ENCODE measurements at regions not wholly inside any gene's neighbourhood (a gene's known extent, or its start where the extent isn't known, plus 50 kb on each side); places are given as distances from the start of the nearest gene placed in this dataset.

- Histone ChIP-seq H3K9ac (ENCODE audit: insufficient read depth, low read length, poor library complexity, severe bottlenecking) (no peak overlapping the region), H2AFZ (ENCODE audit: insufficient read depth, low read depth, low read length, poor library complexity, severe bottlenecking) (no peak overlapping the region), H3K4me3 (replicated peaks in 1 of 3; ENCODE audit: low read depth in 2 of 3, low read length in 3 of 3) (no peak overlapping the region), H3K4me1 (ENCODE audit: control insufficient read depth in 1 of 2, insufficient read depth in 2 of 2, low read length in 2 of 2) (no peaks in the 10 kb centered on the region), H3K36me3 (replicated peaks in 1 of 2; ENCODE audit: control insufficient read depth in 1 of 2, insufficient read depth in 2 of 2, low read length in 2 of 2) (no peaks in the 10 kb centered on the region), H3K9me3 (replicated peaks in 1 of 2; ENCODE audit: control insufficient read depth in 1 of 2, insufficient read depth in 1 of 2, low read length in 2 of 2) (no peaks in the 10 kb centered on the region), H4K20me1 (ENCODE audit: insufficient read depth, low read length) (no peaks in the 10 kb centered on the region), H3K79me2 (ENCODE audit: insufficient read depth, low read length) (no peaks in the 10 kb centered on the region), H3K27ac (ENCODE audit: low read depth in 1 of 2, low read length in 2 of 2) (no peak overlapping the region), H3K4me2 (replicated peaks; ENCODE audit: extremely low read depth, low read length, poor library complexity, severe bottlenecking) (no peak overlapping the region), H3K27me3 (ENCODE audit: control insufficient read depth in 2 of 2, insufficient read depth in 2 of 2, low read length in 2 of 2) (no peaks in the 10 kb centered on the region)
- H3K27ac Mint-ChIP-seq = no peak overlapping the region
- DNase-seq = no peak
- H3K9me3 Mint-ChIP-seq = peaks cover 0 to 4% (median 3%) of the 10 kb centered on the region in 7 donors
- no peak overlapping the region for H3K4me3 Mint-ChIP-seq
- no peak for TF ChIP-seq CTCF (IDR thresholded peaks at IDR 0.05)
- WGBS (ENCODE audit: insufficient coverage) = no CpG with 5 or more reads among the region's 2 CpGs
- H3K27me3 Mint-ChIP-seq (ENCODE audit: low read depth in 3 of 3) = no peaks in the 10 kb centered on the region
- intact Hi-C loops (cut with micrococcal nuclease) = no loop called here
- no peaks in the 10 kb centered on the region for H3K4me1 Mint-ChIP-seq
- H3K36me3 Mint-ChIP-seq = no peaks in the 10 kb centered on the region
Observed at GRCh38 chr6:50249493-50249892, 199.8 kb upstream of the DEFB112 start.

GRCh38 chr6:50257322-50257721, 207.6 kb upstream of the DEFB112 start:
- intact Hi-C loops (cut with micrococcal nuclease) = no loop called here
- Mint-ChIP-seq H3K27me3 (ENCODE audit: low read depth in 3 of 3) (peaks cover 0 to 2% (median 0%) of the 10 kb centered on the region in 3 donors), H3K4me1 (no peaks in the 10 kb centered on the region), H3K4me3 (no peak overlapping the region), H3K9me3 (peaks cover 5 to 16% (median 13%) of the 10 kb centered on the region in 7 donors), H3K36me3 (no peaks in the 10 kb centered on the region), H3K27ac (no peak overlapping the region)
- DNase-seq = no peak
- TF ChIP-seq CTCF (IDR thresholded peaks at IDR 0.05) = no peak
- no peak overlapping the region for H3K9ac ChIP-seq (ENCODE audit: insufficient read depth, low read length, poor library complexity, severe bottlenecking)
- no CpG with 5 or more reads among the region's 1 CpG for WGBS (ENCODE audit: insufficient coverage)
- H3K4me2 ChIP-seq (replicated peaks; ENCODE audit: extremely low read depth, low read length, poor library complexity, severe bottlenecking) = no peak overlapping the region
- H3K79me2 ChIP-seq (ENCODE audit: insufficient read depth, low read length) = no peaks in the 10 kb centered on the region
- H3K36me3 ChIP-seq (replicated peaks in 1 of 2; ENCODE audit: control insufficient read depth in 1 of 2, insufficient read depth in 2 of 2, low read length in 2 of 2) = no peaks in the 10 kb centered on the region
- no peak overlapping the region for H3K4me3 ChIP-seq (replicated peaks in 1 of 3; ENCODE audit: low read depth in 2 of 3, low read length in 3 of 3)
- H3K9me3 ChIP-seq (replicated peaks in 1 of 2; ENCODE audit: control insufficient read depth in 1 of 2, insufficient read depth in 1 of 2, low read length in 2 of 2) = peaks cover 11 to 26% of the 10 kb centered on the region in 2 donors
- H3K4me1 ChIP-seq (ENCODE audit: control insufficient read depth in 1 of 2, insufficient read depth in 2 of 2, low read length in 2 of 2) = no peaks in the 10 kb centered on the region
- H3K27ac ChIP-seq (ENCODE audit: low read depth in 1 of 2, low read length in 2 of 2) = no peak overlapping the region
- no peaks in the 10 kb centered on the region for H3K27me3 ChIP-seq (ENCODE audit: control insufficient read depth in 2 of 2, insufficient read depth in 2 of 2, low read length in 2 of 2)
- no peaks in the 10 kb centered on the region for H4K20me1 ChIP-seq (ENCODE audit: insufficient read depth, low read length)
- H2AFZ ChIP-seq (ENCODE audit: insufficient read depth, low read depth, low read length, poor library complexity, severe bottlenecking) = no peak overlapping the region
